HEK293T (cell line): ENCODE measurements at regions not wholly inside any gene's neighbourhood (a gene's known extent, or its start where the extent isn't known, plus 50 kb on each side); places are given as distances from the start of the nearest gene placed in this dataset.

ENCODE experiments used
- CTCF ChIA-PET: fragments of 350-600 bp; formaldehyde crosslinking; extraction: SDS; loops from one replicate; lab custom pipeline; 2021; ENCODE audit warnings: antibody characterized with exemption, inconsistent platforms; lab: Yijun Ruan, JAX
- POLR2A ChIA-PET: fragments of 350-600 bp; formaldehyde crosslinking; extraction: SDS; loops from one replicate; lab custom pipeline; 2020; ENCODE audit warnings: antibody characterized with exemption, inconsistent platforms; lab: Yijun Ruan, JAX
- DNase-seq: peaks from one replicate; pipeline ENCODE4 v3.0.0; 2012; ENCODE audit warnings: mixed read lengths; ENCODE audit errors: extremely low spot score
- ARNT ChIP-seq: fragments of 450-650 bp; IDR thresholded peaks from 2 replicates; pipeline ENCODE4 v1.6.1; 2017; ENCODE audit warnings: mild to moderate bottlenecking
- BHLHE40 ChIP-seq: fragments of 450-650 bp; IDR thresholded peaks from 2 replicates; pipeline ENCODE4 v1.6.1; 2016; ENCODE audit warnings: mild to moderate bottlenecking, moderate library complexity, borderline replicate concordance
- CTBP1 ChIP-seq: fragments of 450-650 bp; IDR thresholded peaks from 2 replicates; pipeline ENCODE4 v1.6.1; 2016; ENCODE audit warnings: borderline replicate concordance
- ELF4 ChIP-seq: fragments of 450-650 bp; IDR thresholded peaks from 2 replicates; pipeline ENCODE4 v1.6.1; 2017; ENCODE audit warnings: antibody characterized with exemption
- FOXA1 ChIP-seq: fragments of 450-650 bp; IDR thresholded peaks from 2 replicates; pipeline ENCODE4 v1.6.1; 2016; ENCODE audit warnings: mild to moderate bottlenecking
- FOXK2 ChIP-seq: fragments of 450-650 bp; IDR thresholded peaks from 2 replicates; pipeline ENCODE4 v1.6.1; 2016; ENCODE audit warnings: mild to moderate bottlenecking
- FOXM1 ChIP-seq: fragments of 450-650 bp; IDR thresholded peaks from 2 replicates; pipeline ENCODE4 v1.6.1; 2017; ENCODE audit warnings: mild to moderate bottlenecking, borderline replicate concordance
- HDGF ChIP-seq: fragments of 450-650 bp; IDR thresholded peaks from 2 replicates; pipeline ENCODE4 v1.6.1; 2017; ENCODE audit warnings: antibody characterized with exemption, borderline replicate concordance
- L3MBTL2 ChIP-seq: fragments of 450-650 bp; conservative IDR thresholded peaks from 2 replicates; pipeline ENCODE4 v1.6.1; 2016; ENCODE audit warnings: mild to moderate bottlenecking
- LEF1 ChIP-seq: fragments of 450-650 bp; IDR thresholded peaks from 2 replicates; pipeline ENCODE4 v1.6.1; 2017; ENCODE audit warnings: mild to moderate bottlenecking, borderline replicate concordance
- NFRKB ChIP-seq: fragments of 450-650 bp; IDR thresholded peaks from 2 replicates; pipeline ENCODE4 v1.6.1; 2016; ENCODE audit warnings: mild to moderate bottlenecking, moderate library complexity
- PKNOX1 ChIP-seq: fragments of 450-650 bp; IDR thresholded peaks from 2 replicates; pipeline ENCODE4 v1.6.1; 2016
- SP1 ChIP-seq: fragments of 450-650 bp; IDR thresholded peaks from 2 replicates; pipeline ENCODE4 v1.6.1; 2017
- SUZ12 ChIP-seq: fragments of 450-650 bp; IDR thresholded peaks from 2 replicates; pipeline ENCODE4 v1.6.1; 2016; ENCODE audit warnings: mild to moderate bottlenecking
- TARDBP ChIP-seq: fragments of 450-650 bp; IDR thresholded peaks from 2 replicates; pipeline ENCODE4 v1.6.1; 2016
- ZNF384 ChIP-seq: fragments of 450-650 bp; IDR thresholded peaks from 2 replicates; pipeline ENCODE4 v1.6.1; 2016

GRCh38 chr2:193538061-193538460, 1343.3 kb upstream of the TMEFF2 start:
- DNase-seq: no peak
- ChIA-PET CTCF (no interaction called here), POLR2A (no interaction called here)
- TF ChIP-seq NFRKB: no peak
- TF ChIP-seq FOXK2: no peak
- TF ChIP-seq FOXA1: no peak
- TF ChIP-seq CTBP1: no peak
- no peak for TF ChIP-seq SUZ12
- no peak for TF ChIP-seq HDGF
- TF ChIP-seq BHLHE40: no peak
- no peak for TF ChIP-seq ELF4
- TF ChIP-seq PKNOX1: no peak
- no peak for TF ChIP-seq LEF1

- no peak for DNase-seq
- CTCF ChIA-PET: no interaction called here
- no peak for TF ChIP-seq HDGF
- POLR2A ChIA-PET: no interaction called here
Observed at GRCh38 chr2:193537531-193537930, 1342.8 kb upstream of the TMEFF2 start.

DNA sequence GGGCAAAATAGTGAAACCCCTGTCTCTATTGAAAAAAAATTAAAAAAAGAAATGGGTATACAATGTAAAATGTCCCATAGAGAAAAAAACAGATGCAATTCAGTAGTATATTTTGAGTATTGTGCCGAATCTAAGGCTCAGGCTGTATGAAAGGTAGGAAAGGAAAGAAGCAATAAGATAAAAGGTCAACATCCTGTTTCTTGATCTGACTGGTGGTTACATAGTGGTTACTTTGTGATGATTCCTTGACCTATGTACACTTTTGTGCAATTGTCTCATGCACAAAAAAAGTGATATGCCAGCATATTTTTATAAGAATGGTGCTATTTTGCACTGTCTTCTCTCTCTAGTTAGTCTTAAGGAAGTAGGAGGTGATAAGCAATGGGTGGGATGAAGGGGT, 1333.7 kb upstream of the TMEFF2 start:
- TF ChIP-seq ZNF384 (no peak), SUZ12 (no peak), BHLHE40 (no peak), TARDBP (no peak)
- ChIA-PET POLR2A (no interaction called here), CTCF (no interaction called here)
- no peak for DNase-seq

- ChIA-PET CTCF (no interaction called here), POLR2A (no interaction called here)
- TF ChIP-seq BHLHE40: no peak
- TF ChIP-seq PKNOX1: no peak
- no peak for TF ChIP-seq SP1
- TF ChIP-seq ARNT: no peak
- no peak for TF ChIP-seq FOXA1
- no peak for TF ChIP-seq L3MBTL2
- TF ChIP-seq LEF1: no peak
- no peak for DNase-seq
Observed at GRCh38 chr2:193527146-193527545, 1332.4 kb upstream of the TMEFF2 start.

- ChIA-PET POLR2A (no interaction called here), CTCF (no interaction called here)
Observed at GRCh38 chr2:193523662-193524061, 1328.9 kb upstream of the TMEFF2 start.

DNA sequence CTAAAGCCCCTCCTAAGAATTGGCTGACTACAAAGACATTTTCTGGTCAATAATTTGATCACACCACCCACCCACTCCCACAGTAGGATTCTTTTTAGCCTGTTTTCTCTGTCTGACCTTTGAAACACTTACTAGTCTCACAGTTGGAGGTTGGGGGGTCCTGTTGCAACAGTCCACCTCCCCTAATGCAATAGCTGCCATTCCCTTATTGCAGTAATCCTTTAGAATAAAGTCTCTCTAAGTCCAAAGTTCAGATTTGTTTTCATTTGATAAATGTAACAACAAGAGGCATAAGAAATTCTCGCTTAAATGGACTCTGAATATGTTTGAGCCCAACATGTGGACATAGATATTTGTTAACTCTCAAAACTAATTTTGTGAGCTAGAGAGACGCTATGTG, 1326.8 kb upstream of the TMEFF2 start:
- ChIA-PET POLR2A (no interaction called here), CTCF (no interaction called here)
- DNase-seq: no peak
- TF ChIP-seq FOXA1 (no peak), ELF4 (no peak), BHLHE40 (no peak), NFRKB (no peak), HDGF (no peak), SP1 (no peak), FOXM1 (no peak), ARNT (no peak)

More at GRCh38 chr2:193523662-193524061, 1328.9 kb upstream of the TMEFF2 start:
- TF ChIP-seq LEF1 (no peak), HDGF (no peak), FOXA1 (no peak), SUZ12 (no peak), PKNOX1 (no peak), BHLHE40 (no peak), L3MBTL2 (no peak), FOXK2 (no peak), TARDBP (no peak), SP1 (no peak), NFRKB (no peak), FOXM1 (no peak)
- no peak for DNase-seq

- CTCF ChIA-PET: no interaction called here
- POLR2A ChIA-PET: no interaction called here
- no peak for DNase-seq
- TF ChIP-seq ZNF384 (no peak), L3MBTL2 (no peak), FOXA1 (no peak), PKNOX1 (no peak)
Observed at GRCh38 chr2:193520709-193521458, 1326.2 kb upstream of the TMEFF2 start.
